ENCODE measurements at regions not wholly inside any gene's neighbourhood (a gene's known extent, or its start where the extent isn't known, plus 50 kb on each side); places are given as distances from the start of the nearest gene placed in this dataset.
"Not testable (repeated sequence)": the region's sequence is repeated elsewhere in the genome, so short reads cannot be mapped to it uniquely, and the experiment has no call there.

DNA sequence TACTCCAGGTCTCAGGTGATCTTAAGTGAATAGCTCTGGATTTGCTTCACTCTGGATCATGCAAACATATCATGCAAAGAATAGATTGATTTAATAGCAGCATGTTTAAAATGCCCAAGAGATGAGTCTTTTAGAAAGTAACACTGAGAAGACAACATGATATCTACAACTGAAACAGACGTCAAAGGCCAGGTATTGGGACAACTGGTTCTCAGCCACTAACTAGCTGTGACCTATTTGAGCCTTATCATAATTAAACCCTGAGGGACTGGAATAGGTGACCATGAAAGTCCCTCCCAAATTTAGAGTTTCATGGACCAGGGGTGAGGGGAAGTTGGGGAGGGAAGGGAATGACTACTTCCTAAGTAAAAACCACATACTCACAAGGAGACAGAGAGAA, 95.7 kb downstream of the NIBAN1 start:
- Histone ChIP-seq H3K4me1 (no peaks in the 10 kb centered on the region), H3K27ac (no peak overlapping the region), H3K4me3 (no peak overlapping the region), H3K36me3 (no peaks in the 10 kb centered on the region), H3K27me3 (no peaks in the 10 kb centered on the region), H3K9me3 (no peaks in the 10 kb centered on the region)
- TF ChIP-seq, protein P1, sequence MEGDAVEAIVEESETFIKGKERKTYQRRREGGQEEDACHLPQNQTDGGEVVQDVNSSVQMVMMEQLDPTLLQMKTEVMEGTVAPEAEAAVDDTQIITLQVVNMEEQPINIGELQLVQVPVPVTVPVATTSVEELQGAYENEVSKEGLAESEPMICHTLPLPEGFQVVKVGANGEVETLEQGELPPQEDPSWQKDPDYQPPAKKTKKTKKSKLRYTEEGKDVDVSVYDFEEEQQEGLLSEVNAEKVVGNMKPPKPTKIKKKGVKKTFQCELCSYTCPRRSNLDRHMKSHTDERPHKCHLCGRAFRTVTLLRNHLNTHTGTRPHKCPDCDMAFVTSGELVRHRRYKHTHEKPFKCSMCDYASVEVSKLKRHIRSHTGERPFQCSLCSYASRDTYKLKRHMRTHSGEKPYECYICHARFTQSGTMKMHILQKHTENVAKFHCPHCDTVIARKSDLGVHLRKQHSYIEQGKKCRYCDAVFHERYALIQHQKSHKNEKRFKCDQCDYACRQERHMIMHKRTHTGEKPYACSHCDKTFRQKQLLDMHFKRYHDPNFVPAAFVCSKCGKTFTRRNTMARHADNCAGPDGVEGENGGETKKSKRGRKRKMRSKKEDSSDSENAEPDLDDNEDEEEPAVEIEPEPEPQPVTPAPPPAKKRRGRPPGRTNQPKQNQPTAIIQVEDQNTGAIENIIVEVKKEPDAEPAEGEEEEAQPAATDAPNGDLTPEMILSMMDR (IDR thresholded peaks at IDR 0.05): no peak
- TF ChIP-seq POLR2A (IDR thresholded peaks at IDR 0.05): no peak
- 79% methylated on average over 1 of the region's 1 CpG for WGBS (ENCODE audit: insufficient coverage, low coverage, low lambda C conversion rate, missing lambda C conversion rate)
- no peak for ATAC-seq
- DNase-seq: no peak
- intact Hi-C loops (cut with DNase I): no loop called here

DNA sequence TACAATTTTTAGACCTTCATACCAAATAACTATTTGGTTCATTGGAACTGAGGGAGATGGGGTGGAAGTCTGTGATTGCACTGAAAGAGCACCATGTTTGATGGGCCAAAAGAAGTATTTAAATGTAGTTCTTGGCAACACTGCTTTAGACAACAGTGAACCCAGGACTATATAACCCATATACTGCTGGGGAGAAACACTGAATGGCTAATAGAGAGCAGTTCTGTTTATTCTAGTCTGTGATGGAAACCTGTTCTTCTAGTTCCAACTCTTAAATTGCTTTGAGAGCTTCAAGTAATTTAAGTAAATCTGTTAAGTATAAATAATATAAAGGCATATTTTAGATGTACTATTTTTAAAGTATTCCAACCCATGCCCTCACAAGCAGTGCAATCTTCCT, 96.3 kb downstream of the NIBAN1 start:
- H3K4me3 ChIP-seq: no peak overlapping the region
- ATAC-seq (no peak), DNase-seq (no peak)
- H3K4me1 ChIP-seq: no peaks in the 10 kb centered on the region
- TF ChIP-seq, protein P1 (IDR thresholded peaks at IDR 0.05): no peak
- TF ChIP-seq POLR2A (IDR thresholded peaks at IDR 0.05): no peak
- no peaks in the 10 kb centered on the region for H3K36me3 ChIP-seq
- intact Hi-C loops (cut with DNase I): no loop called here
- no peaks in the 10 kb centered on the region for H3K9me3 ChIP-seq
- H3K27ac ChIP-seq: no peak overlapping the region
- H3K27me3 ChIP-seq: no peaks in the 10 kb centered on the region

DNA sequence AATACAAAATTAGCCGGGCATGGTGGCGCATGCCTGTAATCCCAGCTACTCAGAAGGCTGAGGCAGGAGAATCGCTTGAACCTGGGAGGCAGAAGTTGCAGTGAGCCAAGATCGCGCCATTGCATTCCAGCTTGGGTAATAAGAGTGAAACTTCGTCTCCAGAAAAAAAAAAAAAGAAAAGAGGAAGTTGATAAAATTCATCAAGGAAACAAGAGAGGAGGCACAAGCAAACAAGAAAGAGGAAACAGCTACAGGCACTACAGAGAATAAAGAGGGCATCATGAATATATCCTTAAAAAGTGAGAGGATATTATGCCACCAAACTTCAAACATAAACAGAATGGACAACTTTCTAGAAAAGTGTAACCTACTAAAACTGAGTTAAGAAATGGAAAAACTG, 98.3 kb downstream of the NIBAN1 start:
- H3K36me3 ChIP-seq; H3K27me3 ChIP-seq; H3K9me3 ChIP-seq; H3K4me1 ChIP-seq; H3K27ac ChIP-seq; DNase-seq; H3K4me3 ChIP-seq; intact Hi-C loops (cut with DNase I): not testable (repeated sequence)
- WGBS (ENCODE audit: insufficient coverage, low coverage, low lambda C conversion rate, missing lambda C conversion rate): 68% methylated on average over 6 of the region's 6 CpGs
- peak in 1 of 4 donors; percentile 40 for ATAC-seq

DNA sequence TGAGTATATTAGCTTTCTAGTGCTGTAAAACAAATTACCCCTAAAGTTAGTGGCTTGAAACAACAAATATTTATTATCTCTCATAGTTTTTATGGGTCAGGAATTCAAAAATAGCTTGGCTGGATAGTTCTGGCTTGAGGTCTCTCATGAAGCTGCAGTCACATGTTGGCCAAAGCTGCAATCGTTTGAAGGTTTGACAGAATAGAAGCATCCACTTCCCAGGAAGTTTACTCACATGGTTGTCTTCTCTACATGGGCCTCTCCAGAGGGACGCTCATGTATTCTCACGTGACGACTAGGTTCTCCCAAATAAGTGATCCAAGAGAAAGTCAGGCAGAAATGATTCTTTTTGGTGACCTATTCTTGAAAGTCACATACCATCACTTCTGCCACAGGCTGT, 99.1 kb downstream of the NIBAN1 start:
- H3K4me1 ChIP-seq: no peaks in the 10 kb centered on the region
- intact Hi-C loops (cut with DNase I): no loop called here
- no peaks in the 10 kb centered on the region for H3K36me3 ChIP-seq
- H3K4me3 ChIP-seq: no peak overlapping the region
- no peak for DNase-seq
- WGBS (ENCODE audit: insufficient coverage, low coverage, low lambda C conversion rate, missing lambda C conversion rate): 68% methylated on average over 3 of the region's 4 CpGs
- TF ChIP-seq, protein P1 (IDR thresholded peaks at IDR 0.05): no peak
- TF ChIP-seq POLR2A (IDR thresholded peaks at IDR 0.05): no peak
- no peaks in the 10 kb centered on the region for H3K27me3 ChIP-seq
- no peaks in the 10 kb centered on the region for H3K9me3 ChIP-seq
- no peak overlapping the region for H3K27ac ChIP-seq
- ATAC-seq: no peak

DNA sequence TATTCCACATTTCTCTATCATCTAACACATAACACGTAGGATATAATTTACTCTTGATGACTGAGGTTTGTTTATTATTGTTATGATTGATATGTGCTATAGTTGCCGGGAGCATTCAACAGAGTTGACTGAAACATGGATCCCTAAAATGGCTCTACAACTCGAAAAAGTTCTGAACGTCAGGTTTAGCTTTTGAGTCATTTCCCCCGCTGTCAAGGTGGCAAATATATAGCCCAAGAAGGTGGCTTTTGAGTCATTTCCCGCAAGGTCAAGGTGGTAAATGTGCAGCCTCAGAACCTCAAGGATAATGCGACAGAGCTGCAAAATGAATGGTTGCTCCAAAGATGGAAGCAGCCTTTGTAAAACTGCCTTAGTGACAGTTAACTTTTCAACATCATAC, 104.0 kb downstream of the NIBAN1 start:
- no peak overlapping the region for H3K4me3 ChIP-seq
- TF ChIP-seq POLR2A (IDR thresholded peaks at IDR 0.05): no peak
- TF ChIP-seq, protein P1 (IDR thresholded peaks at IDR 0.05): no peak
- intact Hi-C loops (cut with DNase I): no loop called here
- H3K27me3 ChIP-seq: no peaks in the 10 kb centered on the region
- H3K4me1 ChIP-seq: no peaks in the 10 kb centered on the region
- DNase-seq (no peak), ATAC-seq (no peak)
- WGBS (ENCODE audit: insufficient coverage, low coverage, low lambda C conversion rate, missing lambda C conversion rate): 53% methylated on average over 7 of the region's 7 CpGs
- H3K9me3 ChIP-seq: no peaks in the 10 kb centered on the region
- H3K36me3 ChIP-seq: no peaks in the 10 kb centered on the region
- no peak overlapping the region for H3K27ac ChIP-seq
